Gastroesophageal sphincter (tissue), 3 donors: ENCODE measurements at regions not wholly inside any gene's neighbourhood (a gene's known extent, or its start where the extent isn't known, plus 50 kb on each side); places are given as distances from the start of the nearest gene placed in this dataset.
"Not testable (repeated sequence)": the region's sequence is repeated elsewhere in the genome, so short reads cannot be mapped to it uniquely, and the experiment has no call there.

Experiments
- CTCF ChIP-seq, 4 experiments: fragments of 200-600 bp in 2 of 4; fragments of 450-650 bp in 2 of 4; sonication (generic) in 1 of 4; IDR thresholded peaks; one replicate each; pipeline ENCODE4 v1.5.1; 2017 to 2019; ENCODE audit warnings: antibody characterized with exemption in 4 of 4, mild to moderate bottlenecking in 2 of 4, moderate library complexity in 2 of 4
- EP300 ChIP-seq: sonication (generic); formaldehyde crosslinking; IDR thresholded peaks from one replicate; pipeline ENCODE4 v1.6.1; 2017; ENCODE audit warnings: antibody characterized with exemption, mild to moderate bottlenecking
- POLR2A ChIP-seq, 2 donors: fragments of 450-650 bp; IDR thresholded peaks; one replicate each; pipeline ENCODE4 v1.6.1; 2017; ENCODE audit warnings: antibody characterized with exemption in 2 of 2, mild to moderate bottlenecking in 2 of 2, moderate library complexity in 1 of 2
- POLR2AphosphoS5 ChIP-seq: sonication (generic); formaldehyde crosslinking; IDR thresholded peaks from one replicate; pipeline ENCODE4 v1.6.1; 2017; ENCODE audit warnings: antibody characterized with exemption

GRCh38 chr14:19344689-19345088 is 89.5 kb downstream of the POTEG start:
- TF ChIP-seq POLR2A (IDR thresholded peaks at IDR 0.05); CTCF (IDR thresholded peaks at IDR 0.05); EP300; POLR2AphosphoS5: not testable (repeated sequence)
